Erythroblast (primary cell): ENCODE measurements at regions not wholly inside any gene's neighbourhood (a gene's known extent, or its start where the extent isn't known, plus 50 kb on each side); places are given as distances from the start of the nearest gene placed in this dataset.

Source experiments
- GATA1 ChIP-seq: IDR thresholded peaks from 2 replicates; pipeline ENCODE4 v1.6.1; 2011; ENCODE audit warnings: low read depth, mild to moderate bottlenecking, control low read depth, low read length, moderate library complexity
- POLR2A ChIP-seq: IDR thresholded peaks from 2 replicates; pipeline ENCODE4 v1.6.1; 2011; ENCODE audit warnings: mild to moderate bottlenecking, low read length

DNA sequence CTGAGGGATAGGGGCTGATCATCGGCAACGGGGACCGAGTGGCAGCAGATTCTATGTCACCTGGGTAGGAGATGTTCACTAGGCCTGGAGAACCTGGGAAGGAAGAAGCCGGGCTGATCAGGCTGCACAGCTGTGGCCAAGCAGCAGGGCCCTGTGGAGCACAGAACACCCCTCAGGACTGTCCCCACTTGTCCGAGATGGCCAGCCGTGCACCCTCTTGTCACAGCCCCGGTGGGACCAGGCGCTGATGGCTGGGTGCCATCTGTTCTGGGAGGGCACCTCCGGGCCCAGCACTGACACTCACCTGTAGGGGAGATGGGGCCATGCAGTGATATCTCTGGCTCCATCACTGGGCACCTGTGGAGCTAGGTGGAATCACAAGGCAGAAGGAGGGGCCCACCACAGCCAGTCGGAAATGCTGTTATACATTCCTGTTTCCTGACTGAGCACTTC is 217.9 kb upstream of the RAB6C start:
- no peak for TF ChIP-seq POLR2A
- no peak for TF ChIP-seq GATA1
